ENCODE measurements at regions not wholly inside any gene's neighbourhood (a gene's known extent, or its start where the extent isn't known, plus 50 kb on each side); places are given as distances from the start of the nearest gene placed in this dataset.

GRCh38 chr5:118146824-118147223 is 841.5 kb downstream of the DTWD2 start:
- no peaks in the 10 kb centered on the region for H3K4me1 Mint-ChIP-seq
- Histone ChIP-seq H3K4me3 (no peak overlapping the region), H3K27ac (ENCODE audit: low read depth) (no peak overlapping the region), H3F3A (replicated peaks; ENCODE audit: low read depth) (no peaks in the 10 kb centered on the region), H3K36me3 (ENCODE audit: insufficient read depth) (no peaks in the 10 kb centered on the region), H4K20me1 (replicated peaks; ENCODE audit: insufficient read depth) (no peaks in the 10 kb centered on the region), H3K4me2 (no peak overlapping the region), H2AFZ (no peak overlapping the region), H3K79me2 (replicated peaks; ENCODE audit: insufficient read depth) (no peaks in the 10 kb centered on the region), H3K4me1 (ENCODE audit: insufficient read depth) (no peaks in the 10 kb centered on the region), H3K9me2 (ENCODE audit: insufficient read depth) (no peaks in the 10 kb centered on the region), H3K27me3 (ENCODE audit: insufficient read depth) (no peaks in the 10 kb centered on the region)
- no peak overlapping the region for H3K4me3 Mint-ChIP-seq
- H3K9me3 Mint-ChIP-seq, result no peaks in the 10 kb centered on the region
- no peak for DNase-seq (ENCODE audit: low spot score)
- H3K36me3 Mint-ChIP-seq (ENCODE audit: low read depth), result no peaks in the 10 kb centered on the region
- no peak for ATAC-seq
- TF ChIP-seq CREB1 (CRISPR knock-in tag; IDR thresholded peaks at IDR 0.05; ENCODE audit: low read depth), result no peak
- no peak for TF ChIP-seq EZH2phosphoT487 (IDR thresholded peaks at IDR 0.05; ENCODE audit: unreplicated experiment)
- no peak for TF ChIP-seq EZH2 (IDR thresholded peaks at IDR 0.05; ENCODE audit: low read depth, unreplicated experiment)
- TF ChIP-seq ZNF114 (CRISPR knock-in tag; IDR thresholded peaks at IDR 0.05), result no peak
- no peak for TF ChIP-seq ETS1 (IDR thresholded peaks at IDR 0.05)
- TF ChIP-seq POLR2AphosphoS5 (IDR thresholded peaks at IDR 0.05; ENCODE audit: low read depth), result no peak
- no peak for TF ChIP-seq ZNF331 (CRISPR knock-in tag; IDR thresholded peaks at IDR 0.05; ENCODE audit: low read depth)
- TF ChIP-seq REST (IDR thresholded peaks at IDR 0.05; ENCODE audit: unreplicated experiment), result no peak
- no peaks in the 10 kb centered on the region for H3K27me3 Mint-ChIP-seq (ENCODE audit: insufficient read depth, low read depth, poor library complexity)
- no peak overlapping the region for H3K27ac Mint-ChIP-seq

GRCh38 chr5:118144540-118144939 is 843.8 kb downstream of the DTWD2 start:
- H3K27me3 ChIP-seq (ENCODE audit: insufficient read depth), result no peaks in the 10 kb centered on the region
- TF ChIP-seq CTCF (conservative IDR thresholded peaks at IDR 0.05; ENCODE audit: low read depth in 2 of 2) (no peak), POLR2AphosphoS5 (IDR thresholded peaks at IDR 0.05; ENCODE audit: low read depth) (no peak), EZH2phosphoT487 (IDR thresholded peaks at IDR 0.05; ENCODE audit: unreplicated experiment) (no peak), STAT1 (IDR thresholded peaks at IDR 0.05; ENCODE audit: unreplicated experiment) (no peak), ZNF331 (CRISPR knock-in tag; IDR thresholded peaks at IDR 0.05; ENCODE audit: low read depth) (no peak)

More at GRCh38 chr5:118144540-118144939, 843.8 kb downstream of the DTWD2 start:
- no peaks in the 10 kb centered on the region for H4K20me1 ChIP-seq (replicated peaks; ENCODE audit: insufficient read depth)
- Mint-ChIP-seq H3K4me1 (no peaks in the 10 kb centered on the region), H3K36me3 (ENCODE audit: low read depth) (no peaks in the 10 kb centered on the region), H3K27ac (no peak overlapping the region), H3K27me3 (ENCODE audit: insufficient read depth, low read depth, poor library complexity) (no peaks in the 10 kb centered on the region), H3K4me3 (no peak overlapping the region), H3K9me3 (no peaks in the 10 kb centered on the region)
- no peak for DNase-seq (ENCODE audit: low spot score)
- no peaks in the 10 kb centered on the region for H3F3A ChIP-seq (replicated peaks; ENCODE audit: low read depth)
- H3K4me3 ChIP-seq, result no peak overlapping the region
- H2AFZ ChIP-seq, result no peak overlapping the region
- no peaks in the 10 kb centered on the region for H3K9me2 ChIP-seq (ENCODE audit: insufficient read depth)
- no peak overlapping the region for H3K27ac ChIP-seq (ENCODE audit: low read depth)
- no peaks in the 10 kb centered on the region for H3K36me3 ChIP-seq (ENCODE audit: insufficient read depth)
- no peaks in the 10 kb centered on the region for H3K4me1 ChIP-seq (ENCODE audit: insufficient read depth)
- H3K4me2 ChIP-seq, result no peak overlapping the region
- no peaks in the 10 kb centered on the region for H3K79me2 ChIP-seq (replicated peaks; ENCODE audit: insufficient read depth)
- no peak for ATAC-seq

All from GM23338 (cell line).